Suprapubic skin (tissue), 4 donors: ENCODE measurements at regions not wholly inside any gene's neighbourhood (a gene's known extent, or its start where the extent isn't known, plus 50 kb on each side); places are given as distances from the start of the nearest gene placed in this dataset.

ENCODE experiments used
- EP300 ChIP-seq: sonication (generic); formaldehyde crosslinking; IDR thresholded peaks from one replicate; pipeline ENCODE4 v1.6.1; 2017; ENCODE audit warnings: antibody characterized with exemption
- POLR2A ChIP-seq, 2 donors: fragments of 450-650 bp; IDR thresholded peaks; one replicate each; pipeline ENCODE4 v1.6.1; 2017; ENCODE audit warnings: antibody characterized with exemption in 2 of 2, mild to moderate bottlenecking in 2 of 2, moderate library complexity in 2 of 2
- POLR2AphosphoS5 ChIP-seq, 3 donors: sonication (generic); formaldehyde crosslinking; IDR thresholded peaks; one replicate each; pipeline ENCODE4 v1.6.1; 2017; ENCODE audit warnings: antibody characterized with exemption in 3 of 3
- TF ChIP-seq, protein P1 (sequence below), 2 donors: fragments of 200-600 bp in 1 of 2; fragments of 450-650 bp in 1 of 2; sonication (generic) in 1 of 2; IDR thresholded peaks; one replicate each; pipeline ENCODE4 v1.5.1; 2016 to 2019; ENCODE audit warnings: antibody characterized with exemption in 2 of 2, mild to moderate bottlenecking in 1 of 2, moderate library complexity in 1 of 2

DNA sequence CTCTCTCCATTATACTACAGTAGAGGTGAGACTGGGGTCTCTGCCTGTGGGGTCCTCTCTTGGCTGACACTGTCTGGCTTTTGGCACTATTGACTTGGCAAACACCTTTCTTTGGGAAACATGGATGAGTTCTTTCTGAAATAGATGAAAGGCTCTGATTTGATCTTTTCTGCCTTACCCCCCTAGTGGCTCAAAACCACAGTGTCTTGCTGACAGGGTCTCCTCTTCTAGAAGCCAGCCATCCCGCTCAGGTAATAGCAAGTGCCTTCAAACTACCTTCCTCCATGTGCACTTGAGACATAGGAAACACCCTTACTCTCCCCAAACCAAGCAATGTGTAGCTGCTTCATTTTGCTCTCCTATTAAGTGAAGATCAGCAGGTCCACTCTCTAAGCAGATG, 260.4 kb downstream of the BRINP2 start:
- TF ChIP-seq, protein P1, sequence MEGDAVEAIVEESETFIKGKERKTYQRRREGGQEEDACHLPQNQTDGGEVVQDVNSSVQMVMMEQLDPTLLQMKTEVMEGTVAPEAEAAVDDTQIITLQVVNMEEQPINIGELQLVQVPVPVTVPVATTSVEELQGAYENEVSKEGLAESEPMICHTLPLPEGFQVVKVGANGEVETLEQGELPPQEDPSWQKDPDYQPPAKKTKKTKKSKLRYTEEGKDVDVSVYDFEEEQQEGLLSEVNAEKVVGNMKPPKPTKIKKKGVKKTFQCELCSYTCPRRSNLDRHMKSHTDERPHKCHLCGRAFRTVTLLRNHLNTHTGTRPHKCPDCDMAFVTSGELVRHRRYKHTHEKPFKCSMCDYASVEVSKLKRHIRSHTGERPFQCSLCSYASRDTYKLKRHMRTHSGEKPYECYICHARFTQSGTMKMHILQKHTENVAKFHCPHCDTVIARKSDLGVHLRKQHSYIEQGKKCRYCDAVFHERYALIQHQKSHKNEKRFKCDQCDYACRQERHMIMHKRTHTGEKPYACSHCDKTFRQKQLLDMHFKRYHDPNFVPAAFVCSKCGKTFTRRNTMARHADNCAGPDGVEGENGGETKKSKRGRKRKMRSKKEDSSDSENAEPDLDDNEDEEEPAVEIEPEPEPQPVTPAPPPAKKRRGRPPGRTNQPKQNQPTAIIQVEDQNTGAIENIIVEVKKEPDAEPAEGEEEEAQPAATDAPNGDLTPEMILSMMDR (IDR thresholded peaks at IDR 0.05), result no peak
- TF ChIP-seq POLR2AphosphoS5 (IDR thresholded peaks at IDR 0.05) (no peak), POLR2A (IDR thresholded peaks at IDR 0.05) (no peak), EP300 (no peak)
